Type B pancreatic cell (in vitro differentiated cells): ENCODE measurements at regions not wholly inside any gene's neighbourhood (a gene's known extent, or its start where the extent isn't known, plus 50 kb on each side); places are given as distances from the start of the nearest gene placed in this dataset.
"Not testable (repeated sequence)": the region's sequence is repeated elsewhere in the genome, so short reads cannot be mapped to it uniquely, and the experiment has no call there.

Experiments used
- DNase-seq: peaks from one replicate; pipeline ENCODE4 v3.0.0; 2021; ENCODE audit warnings: mixed read lengths; ENCODE audit not compliant: unreplicated experiment; ENCODE audit errors: extremely low spot score
- H3K27ac Mint-ChIP-seq: 2 replicates; pipeline ENCODE4 v1.8.0; 2021; ENCODE audit warnings: mild to moderate bottlenecking, mixed read lengths
- H3K27me3 Mint-ChIP-seq: 2 replicates; pipeline ENCODE4 v1.8.0; 2021; ENCODE audit warnings: mixed read lengths
- H3K36me3 Mint-ChIP-seq: 2 replicates; pipeline ENCODE4 v1.8.0; 2021; ENCODE audit warnings: mixed read lengths
- H3K4me1 Mint-ChIP-seq: one replicate; pipeline ENCODE4 v1.8.0; 2021; ENCODE audit warnings: mixed read lengths; ENCODE audit not compliant: unreplicated experiment
- H3K4me3 Mint-ChIP-seq: 2 replicates; pipeline ENCODE4 v1.8.0; 2021; ENCODE audit warnings: mild to moderate bottlenecking, mixed read lengths
- H3K9me3 Mint-ChIP-seq: 2 replicates; pipeline ENCODE4 v1.8.0; 2021; ENCODE audit warnings: mixed read lengths
- TF ChIP-seq, protein P1 (sequence below): fragments of 200-600 bp; sonication (generic); conservative IDR thresholded peaks from 2 replicates; pipeline ENCODE4 v1.5.0; 2021; ENCODE audit warnings: antibody characterized with exemption, mild to moderate bottlenecking

DNA sequence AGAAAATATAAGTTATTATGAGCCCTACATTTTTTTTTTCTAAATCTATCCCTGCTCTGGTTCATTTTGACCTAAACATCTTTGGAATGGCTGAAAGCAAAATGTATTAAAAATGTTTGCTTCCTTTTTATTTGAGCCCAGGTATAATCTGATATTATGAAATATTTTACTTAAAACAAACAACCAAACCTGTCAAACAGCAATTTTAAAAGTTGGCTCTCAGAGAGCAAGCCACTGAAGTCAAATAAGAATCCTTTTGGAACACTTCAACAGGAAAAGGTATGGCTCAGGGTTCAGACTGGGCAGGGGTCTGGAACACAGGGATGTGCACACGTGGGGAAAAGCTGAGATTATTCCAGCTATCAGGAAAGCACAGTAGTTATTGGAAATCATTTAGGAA lies 782.9 kb downstream of the CCSER2 start:
- Mint-ChIP-seq H3K27ac (no peak overlapping the region), H3K36me3 (no peaks in the 10 kb centered on the region)

GRCh38 chr10:85124603-85125051 lies 796.2 kb downstream of the CCSER2 start:
- H3K27ac Mint-ChIP-seq = no peak overlapping the region
- DNase-seq = no peak
- H3K27me3 Mint-ChIP-seq = no peaks in the 10 kb centered on the region
- TF ChIP-seq, protein P1, sequence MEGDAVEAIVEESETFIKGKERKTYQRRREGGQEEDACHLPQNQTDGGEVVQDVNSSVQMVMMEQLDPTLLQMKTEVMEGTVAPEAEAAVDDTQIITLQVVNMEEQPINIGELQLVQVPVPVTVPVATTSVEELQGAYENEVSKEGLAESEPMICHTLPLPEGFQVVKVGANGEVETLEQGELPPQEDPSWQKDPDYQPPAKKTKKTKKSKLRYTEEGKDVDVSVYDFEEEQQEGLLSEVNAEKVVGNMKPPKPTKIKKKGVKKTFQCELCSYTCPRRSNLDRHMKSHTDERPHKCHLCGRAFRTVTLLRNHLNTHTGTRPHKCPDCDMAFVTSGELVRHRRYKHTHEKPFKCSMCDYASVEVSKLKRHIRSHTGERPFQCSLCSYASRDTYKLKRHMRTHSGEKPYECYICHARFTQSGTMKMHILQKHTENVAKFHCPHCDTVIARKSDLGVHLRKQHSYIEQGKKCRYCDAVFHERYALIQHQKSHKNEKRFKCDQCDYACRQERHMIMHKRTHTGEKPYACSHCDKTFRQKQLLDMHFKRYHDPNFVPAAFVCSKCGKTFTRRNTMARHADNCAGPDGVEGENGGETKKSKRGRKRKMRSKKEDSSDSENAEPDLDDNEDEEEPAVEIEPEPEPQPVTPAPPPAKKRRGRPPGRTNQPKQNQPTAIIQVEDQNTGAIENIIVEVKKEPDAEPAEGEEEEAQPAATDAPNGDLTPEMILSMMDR = no peak
- H3K4me1 Mint-ChIP-seq = no peaks in the 10 kb centered on the region
- H3K4me3 Mint-ChIP-seq = no peak overlapping the region
- H3K9me3 Mint-ChIP-seq = no peaks in the 10 kb centered on the region
- no peaks in the 10 kb centered on the region for H3K36me3 Mint-ChIP-seq

More for the DNA sequence above, 782.9 kb downstream of the CCSER2 start:
- TF ChIP-seq, protein P1 = no peak
- no peaks in the 10 kb centered on the region for H3K27me3 Mint-ChIP-seq
- no peak overlapping the region for H3K4me3 Mint-ChIP-seq
- H3K9me3 Mint-ChIP-seq = no peaks in the 10 kb centered on the region
- no peak for DNase-seq
- peaks cover 12% of the 10 kb centered on the region for H3K4me1 Mint-ChIP-seq

- peaks cover 13% of the 10 kb centered on the region for H3K4me1 Mint-ChIP-seq
- TF ChIP-seq, protein P1 = no peak
- no peak for DNase-seq
- no peaks in the 10 kb centered on the region for H3K9me3 Mint-ChIP-seq
- no peaks in the 10 kb centered on the region for H3K36me3 Mint-ChIP-seq
- H3K27me3 Mint-ChIP-seq = no peaks in the 10 kb centered on the region
- H3K27ac Mint-ChIP-seq = no peak overlapping the region
- H3K4me3 Mint-ChIP-seq = no peak overlapping the region
Measured at GRCh38 chr10:85137253-85137652, 808.9 kb downstream of the CCSER2 start.

GRCh38 chr10:85138046-85138445 lies 809.7 kb downstream of the CCSER2 start:
- H3K9me3 Mint-ChIP-seq = no peaks in the 10 kb centered on the region
- no peaks in the 10 kb centered on the region for H3K36me3 Mint-ChIP-seq
- no peak for DNase-seq
- H3K27ac Mint-ChIP-seq = no peak overlapping the region
- peaks cover 13% of the 10 kb centered on the region for H3K4me1 Mint-ChIP-seq
- no peak overlapping the region for H3K4me3 Mint-ChIP-seq
- TF ChIP-seq, protein P1 = no peak
- no peaks in the 10 kb centered on the region for H3K27me3 Mint-ChIP-seq

- no peak for DNase-seq
Measured at GRCh38 chr10:85139124-85139523, 810.7 kb downstream of the CCSER2 start.

DNA sequence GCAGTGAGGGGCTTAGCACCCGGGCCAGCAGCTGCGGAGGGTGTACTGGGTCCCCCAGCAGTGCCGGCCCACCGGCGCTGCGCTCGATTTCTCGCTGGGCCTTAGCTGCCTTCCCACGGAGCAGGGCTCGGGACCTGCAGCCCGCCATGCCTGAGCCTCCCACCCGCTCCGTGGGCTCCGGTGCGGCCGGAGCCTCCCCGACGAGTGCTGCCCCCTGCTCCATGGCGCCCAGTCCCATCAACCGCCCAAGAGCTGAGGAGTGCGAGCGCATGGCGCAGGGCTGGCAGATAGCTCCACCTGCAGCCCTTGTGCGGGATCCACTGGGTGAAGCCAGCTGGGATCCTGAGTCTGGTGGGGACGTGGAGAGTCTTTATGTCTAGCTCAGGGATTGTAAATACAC lies 813.1 kb downstream of the CCSER2 start:
- not testable (repeated sequence) for H3K27me3 Mint-ChIP-seq, H3K36me3 Mint-ChIP-seq, H3K27ac Mint-ChIP-seq, H3K4me3 Mint-ChIP-seq, H3K9me3 Mint-ChIP-seq, DNase-seq
- H3K4me1 Mint-ChIP-seq = peaks cover 13% of the 10 kb centered on the region

More at GRCh38 chr10:85139124-85139523, 810.7 kb downstream of the CCSER2 start:
- no peak overlapping the region for H3K4me3 Mint-ChIP-seq
- H3K27ac Mint-ChIP-seq = no peak overlapping the region
- H3K4me1 Mint-ChIP-seq = peaks cover 13% of the 10 kb centered on the region
- TF ChIP-seq, protein P1 = no peak
- H3K36me3 Mint-ChIP-seq = no peaks in the 10 kb centered on the region
- no peaks in the 10 kb centered on the region for H3K27me3 Mint-ChIP-seq
- peaks cover under 1% of the 10 kb centered on the region for H3K9me3 Mint-ChIP-seq
